Peyer's patch (tissue), 4 donors: ENCODE measurements at regions not wholly inside any gene's neighbourhood (a gene's known extent, or its start where the extent isn't known, plus 50 kb on each side); places are given as distances from the start of the nearest gene placed in this dataset.

Experiments
- CTCF ChIP-seq, 6 experiments: fragments of 450-650 bp in 4 of 6; fragments of 200-600 bp in 2 of 6; sonication (generic) in 1 of 6; IDR thresholded peaks; one replicate each; pipeline ENCODE4 v1.5.1; 2017 to 2019; ENCODE audit warnings: antibody characterized with exemption in 6 of 6, mild to moderate bottlenecking in 3 of 6, moderate library complexity in 1 of 6
- POLR2A ChIP-seq, 2 donors: fragments of 450-650 bp; IDR thresholded peaks; one replicate each; pipeline ENCODE4 v1.5.1; 2017; ENCODE audit warnings: antibody characterized with exemption in 2 of 2, mild to moderate bottlenecking in 2 of 2, moderate library complexity in 2 of 2

GRCh38 chr4:20418861-20419451 is 167.3 kb downstream of the SLIT2 start:
- TF ChIP-seq CTCF (IDR thresholded peaks at IDR 0.05) (peak in 4 of 6 experiments; percentile 47 to 85 (median 74)), POLR2A (IDR thresholded peaks at IDR 0.05) (no peak)
